ENCODE measurements at regions not wholly inside any gene's neighbourhood (a gene's known extent, or its start where the extent isn't known, plus 50 kb on each side); places are given as distances from the start of the nearest gene placed in this dataset.

GRCh38 chrX:42017971-42018370 is 94.6 kb upstream of the CASK start:
- TF ChIP-seq, protein P1, sequence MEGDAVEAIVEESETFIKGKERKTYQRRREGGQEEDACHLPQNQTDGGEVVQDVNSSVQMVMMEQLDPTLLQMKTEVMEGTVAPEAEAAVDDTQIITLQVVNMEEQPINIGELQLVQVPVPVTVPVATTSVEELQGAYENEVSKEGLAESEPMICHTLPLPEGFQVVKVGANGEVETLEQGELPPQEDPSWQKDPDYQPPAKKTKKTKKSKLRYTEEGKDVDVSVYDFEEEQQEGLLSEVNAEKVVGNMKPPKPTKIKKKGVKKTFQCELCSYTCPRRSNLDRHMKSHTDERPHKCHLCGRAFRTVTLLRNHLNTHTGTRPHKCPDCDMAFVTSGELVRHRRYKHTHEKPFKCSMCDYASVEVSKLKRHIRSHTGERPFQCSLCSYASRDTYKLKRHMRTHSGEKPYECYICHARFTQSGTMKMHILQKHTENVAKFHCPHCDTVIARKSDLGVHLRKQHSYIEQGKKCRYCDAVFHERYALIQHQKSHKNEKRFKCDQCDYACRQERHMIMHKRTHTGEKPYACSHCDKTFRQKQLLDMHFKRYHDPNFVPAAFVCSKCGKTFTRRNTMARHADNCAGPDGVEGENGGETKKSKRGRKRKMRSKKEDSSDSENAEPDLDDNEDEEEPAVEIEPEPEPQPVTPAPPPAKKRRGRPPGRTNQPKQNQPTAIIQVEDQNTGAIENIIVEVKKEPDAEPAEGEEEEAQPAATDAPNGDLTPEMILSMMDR (IDR thresholded peaks at IDR 0.05): no peak
- TF ChIP-seq POLR2A (IDR thresholded peaks at IDR 0.05): no peak
- TF ChIP-seq POLR2AphosphoS5 (IDR thresholded peaks at IDR 0.05): no peak
